Endodermal cell (in vitro differentiated cells): ENCODE measurements at regions not wholly inside any gene's neighbourhood (a gene's known extent, or its start where the extent isn't known, plus 50 kb on each side); places are given as distances from the start of the nearest gene placed in this dataset.

Experiments
- DNase-seq: peaks from one replicate; pipeline ENCODE4 v3.0.0-alpha.2; 2017
- H3K27ac ChIP-seq: 2 replicates; pipeline ENCODE4 v1.5.1; 2013; ENCODE audit warnings: mild to moderate bottlenecking, low read depth, low read length, moderate library complexity
- H3K27me3 ChIP-seq: 2 replicates; pipeline ENCODE4 v1.6.1; 2013; ENCODE audit warnings: mild to moderate bottlenecking, low read length, moderate library complexity; ENCODE audit not compliant: insufficient read depth, control insufficient read depth, poor library complexity, severe bottlenecking
- H3K36me3 ChIP-seq: 2 replicates; pipeline ENCODE4 v1.7.0; 2013; ENCODE audit warnings: mild to moderate bottlenecking, low read length, moderate library complexity; ENCODE audit not compliant: control insufficient read depth, insufficient read depth
- H3K4me1 ChIP-seq: one replicate; pipeline ENCODE4 v1.7.0; 2013; ENCODE audit warnings: low read length; ENCODE audit not compliant: control insufficient read depth, insufficient read depth
- H3K4me3 ChIP-seq: 2 replicates; pipeline ENCODE4 v1.5.1; 2013; ENCODE audit warnings: mild to moderate bottlenecking, low read length, moderate library complexity
- H3K9ac ChIP-seq: 2 replicates; pipeline ENCODE4 v1.6.1; 2013; ENCODE audit warnings: mild to moderate bottlenecking, low read length, moderate library complexity; ENCODE audit not compliant: poor library complexity, severe bottlenecking; ENCODE audit errors: extremely low read depth
- H3K9me3 ChIP-seq: 2 replicates; pipeline ENCODE4 v1.6.1; 2013; ENCODE audit warnings: mild to moderate bottlenecking, low read length, moderate library complexity; ENCODE audit not compliant: control insufficient read depth
- H3K27ac Mint-ChIP-seq: 2 replicates; pipeline ENCODE4 v1.8.0; 2020; ENCODE audit warnings: mixed read lengths
- H3K27me3 Mint-ChIP-seq: 2 replicates; pipeline ENCODE4 v1.8.0; 2021; ENCODE audit warnings: mild to moderate bottlenecking, mixed read lengths; ENCODE audit not compliant: insufficient read depth
- H3K36me3 Mint-ChIP-seq: 2 replicates; pipeline ENCODE4 v1.8.0; 2020; ENCODE audit warnings: low read depth, mixed read lengths
- H3K4me1 Mint-ChIP-seq: 2 replicates; pipeline ENCODE4 v1.8.0; 2020; ENCODE audit warnings: mixed read lengths
- H3K4me3 Mint-ChIP-seq: 2 replicates; pipeline ENCODE4 v1.8.0; 2020; ENCODE audit warnings: mild to moderate bottlenecking, moderate library complexity, mixed read lengths
- H3K9me3 Mint-ChIP-seq: 2 replicates; pipeline ENCODE4 v1.8.0; 2020; ENCODE audit warnings: mild to moderate bottlenecking, mixed read lengths
- WGBS, 2 experiments: methylation state at CpG; one replicate each; pipeline versions ENCODE4 v1.1.5 to v1.1.7; 2013; ENCODE audit warnings: missing lambda C conversion rate in 2 of 2, mixed read lengths in 1 of 2; ENCODE audit not compliant: insufficient coverage in 1 of 2, insufficient read length in 1 of 2; 5-methylcytosine and 5-hydroxymethylcytosine counted together
- TF ChIP-seq, protein P1 (sequence below): fragments of 200-600 bp; sonication (generic); conservative IDR thresholded peaks from 2 replicates; pipeline ENCODE4 v1.5.0; 2021; ENCODE audit warnings: antibody characterized with exemption, mild to moderate bottlenecking

DNA sequence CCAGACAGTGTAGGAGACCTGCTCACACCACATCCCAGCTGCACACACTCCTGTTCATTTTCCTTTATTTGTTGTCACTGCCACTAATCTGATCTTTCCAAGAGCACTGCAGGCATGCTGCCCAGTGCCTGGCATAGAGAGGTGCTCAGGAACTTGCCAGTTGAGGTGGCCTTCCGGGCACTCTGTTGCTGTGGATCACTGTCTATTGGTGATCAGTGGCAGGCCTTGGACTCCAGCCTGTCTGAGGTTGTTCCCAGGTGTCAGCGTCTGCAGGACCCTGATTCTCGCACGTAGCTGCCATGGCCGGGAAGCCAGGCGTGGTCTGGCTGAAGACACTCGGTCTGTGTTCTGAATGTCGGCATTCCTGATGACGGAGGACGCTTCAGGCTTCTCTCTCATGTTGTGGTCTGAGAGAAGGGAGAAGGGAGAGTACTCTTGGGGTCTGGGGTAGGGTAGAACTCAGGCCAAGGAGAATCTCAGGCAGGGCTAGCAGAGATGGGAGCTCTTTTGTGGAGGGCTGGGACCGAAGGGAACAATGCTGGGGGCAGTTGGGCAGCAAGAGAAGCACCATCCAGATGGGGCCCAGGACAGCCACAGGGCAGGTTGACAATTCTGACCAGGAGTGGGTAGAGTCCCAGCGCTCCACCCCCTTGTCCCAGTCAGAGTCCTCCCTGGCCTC is 240.9 kb downstream of the MYCN start:
- no peak for DNase-seq
- Mint-ChIP-seq H3K27me3 (no peaks in the 10 kb centered on the region), H3K27ac (no peak overlapping the region), H3K9me3 (no peaks in the 10 kb centered on the region), H3K4me3 (no peak overlapping the region), H3K36me3 (no peaks in the 10 kb centered on the region), H3K4me1 (peaks cover 21% of the 10 kb centered on the region)
- TF ChIP-seq, protein P1, sequence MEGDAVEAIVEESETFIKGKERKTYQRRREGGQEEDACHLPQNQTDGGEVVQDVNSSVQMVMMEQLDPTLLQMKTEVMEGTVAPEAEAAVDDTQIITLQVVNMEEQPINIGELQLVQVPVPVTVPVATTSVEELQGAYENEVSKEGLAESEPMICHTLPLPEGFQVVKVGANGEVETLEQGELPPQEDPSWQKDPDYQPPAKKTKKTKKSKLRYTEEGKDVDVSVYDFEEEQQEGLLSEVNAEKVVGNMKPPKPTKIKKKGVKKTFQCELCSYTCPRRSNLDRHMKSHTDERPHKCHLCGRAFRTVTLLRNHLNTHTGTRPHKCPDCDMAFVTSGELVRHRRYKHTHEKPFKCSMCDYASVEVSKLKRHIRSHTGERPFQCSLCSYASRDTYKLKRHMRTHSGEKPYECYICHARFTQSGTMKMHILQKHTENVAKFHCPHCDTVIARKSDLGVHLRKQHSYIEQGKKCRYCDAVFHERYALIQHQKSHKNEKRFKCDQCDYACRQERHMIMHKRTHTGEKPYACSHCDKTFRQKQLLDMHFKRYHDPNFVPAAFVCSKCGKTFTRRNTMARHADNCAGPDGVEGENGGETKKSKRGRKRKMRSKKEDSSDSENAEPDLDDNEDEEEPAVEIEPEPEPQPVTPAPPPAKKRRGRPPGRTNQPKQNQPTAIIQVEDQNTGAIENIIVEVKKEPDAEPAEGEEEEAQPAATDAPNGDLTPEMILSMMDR: no peak
- no peaks in the 10 kb centered on the region for H3K36me3 ChIP-seq
- no peaks in the 10 kb centered on the region for H3K27me3 ChIP-seq
- peaks cover 9% of the 10 kb centered on the region for H3K4me1 ChIP-seq
- H3K4me3 ChIP-seq: no peak overlapping the region
- H3K9me3 ChIP-seq: no peaks in the 10 kb centered on the region
- H3K27ac ChIP-seq: no peak overlapping the region
- no peak overlapping the region for H3K9ac ChIP-seq
- WGBS, 2 experiments: 95 to 97% methylated on average over 12 of the region's 12 CpGs

DNA sequence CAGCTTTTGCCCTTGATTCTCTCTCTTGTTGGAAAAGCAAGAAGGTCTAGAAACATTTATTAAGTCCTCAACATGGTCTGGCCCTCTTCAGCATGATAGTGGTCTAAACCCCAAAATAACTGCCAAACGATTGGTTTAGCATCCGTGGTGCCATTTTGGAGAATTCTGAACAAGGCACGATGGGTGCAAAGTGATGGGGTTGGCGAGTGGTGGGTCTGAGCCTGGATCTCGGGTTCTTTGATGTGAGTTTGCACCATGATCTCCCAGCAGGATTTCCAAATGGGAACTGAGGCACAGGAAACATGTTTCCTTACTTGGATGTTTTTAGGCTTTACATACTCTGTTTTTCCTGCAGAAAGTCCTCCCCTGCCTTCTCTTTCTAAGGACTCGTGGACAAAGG is 240.3 kb downstream of the MYCN start:
- Histone ChIP-seq H3K27me3 (no peaks in the 10 kb centered on the region), H3K4me1 (peaks cover 9% of the 10 kb centered on the region), H3K9ac (no peak overlapping the region), H3K36me3 (no peaks in the 10 kb centered on the region), H3K4me3 (no peak overlapping the region), H3K9me3 (no peaks in the 10 kb centered on the region), H3K27ac (no peak overlapping the region)
- DNase-seq: no peak
- Mint-ChIP-seq H3K4me3 (no peak overlapping the region), H3K27ac (no peak overlapping the region), H3K36me3 (no peaks in the 10 kb centered on the region), H3K4me1 (peaks cover 21% of the 10 kb centered on the region), H3K9me3 (no peaks in the 10 kb centered on the region), H3K27me3 (no peaks in the 10 kb centered on the region)
- TF ChIP-seq, protein P1: no peak
- 96% methylated on average over 6 of the region's 6 CpGs for WGBS, 2 experiments

DNA sequence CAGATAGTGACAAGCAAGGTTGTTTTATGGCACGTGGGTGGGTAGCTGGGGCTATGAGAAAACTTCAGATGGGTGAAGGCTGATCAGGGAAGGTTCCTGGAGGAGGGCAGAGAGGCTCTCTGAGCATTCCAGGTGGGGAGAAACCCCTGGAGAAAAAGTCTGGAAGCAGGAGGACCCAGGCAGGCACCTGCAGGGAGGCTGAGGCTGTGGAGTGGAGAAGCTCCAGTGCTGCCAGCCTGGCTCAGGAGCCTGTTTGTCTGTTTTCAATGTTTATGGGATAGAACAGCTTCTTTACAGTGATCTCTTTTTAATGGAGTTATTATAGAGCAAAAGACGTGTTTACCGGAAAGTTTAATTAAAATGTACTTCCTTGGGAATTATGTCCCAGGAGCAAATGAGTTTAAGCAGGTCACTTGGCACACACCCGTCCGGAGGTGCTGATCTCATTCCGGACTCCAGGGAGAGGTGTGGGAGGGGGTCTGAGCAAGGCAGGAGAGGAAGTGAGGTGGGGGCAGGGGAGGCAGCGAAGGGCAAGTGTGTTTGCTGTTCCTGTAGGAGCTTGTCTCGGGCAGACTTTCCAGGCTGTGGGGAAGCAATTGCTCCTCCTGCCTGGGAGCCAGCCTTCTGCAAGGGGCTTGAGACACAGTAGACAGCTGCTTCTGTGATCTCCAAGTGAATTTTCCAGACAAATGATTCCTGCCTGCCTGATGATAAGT is 239.5 kb downstream of the MYCN start:
- H3K27me3 ChIP-seq: no peaks in the 10 kb centered on the region
- H3K27ac Mint-ChIP-seq: peak overlapping the region; percentile 64
- no peaks in the 10 kb centered on the region for H3K9me3 Mint-ChIP-seq
- H3K36me3 Mint-ChIP-seq: no peaks in the 10 kb centered on the region
- peaks cover 21% of the 10 kb centered on the region for H3K4me1 Mint-ChIP-seq
- no peaks in the 10 kb centered on the region for H3K9me3 ChIP-seq
- H3K9ac ChIP-seq: no peak overlapping the region
- H3K27ac ChIP-seq: no peak overlapping the region
- 53 to 91% methylated on average over 3 to 8 of the region's 8 CpGs for WGBS, 2 experiments
- no peak overlapping the region for H3K4me3 Mint-ChIP-seq
- H3K4me3 ChIP-seq: no peak overlapping the region
- no peaks in the 10 kb centered on the region for H3K36me3 ChIP-seq
- TF ChIP-seq, protein P1: peak; percentile 47
- no peaks in the 10 kb centered on the region for H3K27me3 Mint-ChIP-seq
- DNase-seq: peak; percentile 85
- H3K4me1 ChIP-seq: peaks cover 8% of the 10 kb centered on the region
